NCI-H1436 (cell line): ENCODE measurements at regions not wholly inside any gene's neighbourhood (a gene's known extent, or its start where the extent isn't known, plus 50 kb on each side); places are given as distances from the start of the nearest gene placed in this dataset.
"Not testable (repeated sequence)": the region's sequence is repeated elsewhere in the genome, so short reads cannot be mapped to it uniquely, and the experiment has no call there.

Experiments used
- DNase-seq: peaks from one replicate; lab custom pipeline; 2025; lab: John Stamatoyannopoulos, UW

- DNase-seq = no peak
Observed at GRCh38 chr4:183816077-183816476, 89.0 kb upstream of the STOX2 start.

GRCh38 chr4:183816882-183817509 lies 88.1 kb upstream of the STOX2 start:
- no peak for DNase-seq

DNA sequence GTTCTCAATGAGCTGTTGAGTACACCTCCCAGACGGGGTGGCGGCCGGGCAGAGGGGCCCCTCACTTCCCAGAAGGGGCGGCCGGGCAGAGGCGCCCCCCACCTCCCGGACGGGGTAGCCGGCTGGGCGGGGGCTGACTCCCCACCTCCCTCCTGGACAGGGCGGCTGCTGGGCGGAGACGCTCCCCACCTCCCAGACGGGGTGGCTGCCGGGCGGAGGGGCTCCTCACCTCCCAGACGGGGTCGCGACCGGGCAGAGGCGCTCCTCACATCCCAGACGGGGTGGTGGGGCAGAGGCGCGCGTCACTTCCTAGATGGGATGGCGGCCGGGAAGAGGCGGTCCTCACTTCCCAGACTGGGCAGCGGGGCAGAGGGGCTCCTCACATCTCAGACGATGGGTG lies 86.5 kb upstream of the STOX2 start:
- DNase-seq = not testable (repeated sequence)

DNA sequence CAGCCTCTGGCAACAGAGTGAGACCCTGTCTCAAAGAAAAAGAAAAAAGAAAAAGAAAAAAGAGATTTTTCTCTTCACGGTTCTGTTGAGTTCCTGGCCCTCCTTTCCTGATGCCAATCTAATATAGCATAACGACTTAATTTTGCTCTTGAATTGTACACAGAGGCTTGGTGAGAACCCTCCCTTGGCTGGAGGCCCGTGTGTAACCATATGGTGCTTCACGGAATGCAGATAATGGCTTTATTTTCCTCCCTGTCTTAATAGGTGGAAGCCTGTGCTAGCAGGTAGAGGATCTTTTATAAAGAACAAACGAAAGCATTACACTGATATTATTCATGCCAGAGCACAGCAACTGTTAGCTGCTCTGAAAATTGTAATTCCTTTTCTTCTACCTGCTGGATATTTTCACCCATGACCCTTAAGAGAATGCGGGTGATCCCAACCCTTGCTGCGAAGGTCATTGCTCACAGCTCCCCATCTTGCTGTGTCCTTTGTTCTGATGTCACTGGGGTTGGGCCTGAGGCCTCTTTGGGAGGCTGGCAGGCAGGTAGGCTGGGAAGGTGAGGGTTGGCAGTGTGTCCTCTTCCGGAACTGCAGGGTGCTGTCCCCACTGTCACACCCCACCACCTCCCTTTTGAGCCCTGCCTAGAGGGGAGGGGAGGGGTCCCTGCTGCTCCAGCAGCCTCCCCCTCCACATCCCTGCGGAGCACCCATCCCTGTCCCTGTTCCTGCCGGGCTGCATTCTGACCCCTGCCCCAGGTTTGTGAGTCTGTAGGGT lies 83.8 kb upstream of the STOX2 start:
- no peak for DNase-seq

GRCh38 chr4:183823434-183823833 lies 81.7 kb upstream of the STOX2 start:
- DNase-seq = no peak

DNA sequence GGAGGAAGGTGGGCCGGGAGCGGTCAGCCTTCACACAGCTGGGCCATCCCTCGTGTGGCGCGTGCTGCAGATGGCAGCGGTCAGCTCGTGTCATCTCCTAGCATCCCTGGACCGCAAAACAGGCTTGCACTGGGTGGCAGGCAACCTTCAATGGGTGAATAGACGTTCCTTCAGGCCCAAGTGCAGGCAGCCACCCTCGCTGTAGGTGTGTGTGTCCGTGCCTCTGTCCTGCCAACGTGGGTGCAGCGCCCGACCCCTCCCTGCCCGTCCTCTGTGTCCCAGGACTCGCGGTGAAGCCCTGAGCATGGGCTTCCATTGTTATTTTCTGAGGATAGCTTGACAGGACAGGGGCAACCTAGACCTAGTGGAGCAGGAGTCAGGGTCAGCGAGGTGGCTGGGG lies 79.8 kb upstream of the STOX2 start:
- DNase-seq = no peak

- DNase-seq = no peak
Observed at GRCh38 chr4:183826461-183826860, 78.6 kb upstream of the STOX2 start.

DNA sequence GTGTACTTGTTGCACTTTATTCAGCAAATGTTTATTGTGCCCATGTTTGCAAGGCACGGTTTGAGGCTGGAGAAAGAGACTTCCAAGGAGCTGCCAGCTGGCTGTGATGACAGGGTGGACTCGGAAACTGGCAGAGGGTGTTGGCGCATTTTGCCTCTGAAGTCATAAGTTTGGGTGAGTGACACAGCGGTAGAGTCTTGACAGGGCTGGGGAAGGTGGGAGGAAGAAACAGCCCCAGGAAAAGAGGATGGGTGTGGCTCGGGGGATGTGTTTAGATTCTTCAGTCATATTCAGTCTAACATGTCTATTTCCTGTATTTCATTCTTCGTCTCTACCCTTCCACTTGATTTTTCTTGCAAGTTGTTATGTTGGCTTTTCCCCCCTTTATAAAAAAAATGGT lies 77.0 kb upstream of the STOX2 start:
- no peak for DNase-seq

DNA sequence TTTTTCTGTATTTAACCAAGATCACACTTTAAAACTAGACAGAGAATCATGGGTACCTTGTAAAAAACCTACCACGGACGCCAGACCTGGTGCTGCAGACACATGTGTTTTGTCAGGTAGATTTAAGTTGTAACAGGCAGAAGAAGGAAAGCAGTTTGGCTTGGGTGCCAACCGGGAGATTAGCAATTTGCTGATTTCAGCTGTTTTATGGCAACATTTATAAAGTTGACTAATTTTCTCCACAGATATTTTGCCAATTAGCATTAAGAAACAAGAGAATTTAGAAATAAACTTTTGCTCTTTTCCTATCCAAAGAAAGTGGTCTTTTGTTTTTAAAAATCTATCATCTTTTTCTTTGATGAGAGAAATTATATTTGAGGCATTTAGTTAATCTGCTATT lies 76.3 kb upstream of the STOX2 start:
- DNase-seq = no peak

DNA sequence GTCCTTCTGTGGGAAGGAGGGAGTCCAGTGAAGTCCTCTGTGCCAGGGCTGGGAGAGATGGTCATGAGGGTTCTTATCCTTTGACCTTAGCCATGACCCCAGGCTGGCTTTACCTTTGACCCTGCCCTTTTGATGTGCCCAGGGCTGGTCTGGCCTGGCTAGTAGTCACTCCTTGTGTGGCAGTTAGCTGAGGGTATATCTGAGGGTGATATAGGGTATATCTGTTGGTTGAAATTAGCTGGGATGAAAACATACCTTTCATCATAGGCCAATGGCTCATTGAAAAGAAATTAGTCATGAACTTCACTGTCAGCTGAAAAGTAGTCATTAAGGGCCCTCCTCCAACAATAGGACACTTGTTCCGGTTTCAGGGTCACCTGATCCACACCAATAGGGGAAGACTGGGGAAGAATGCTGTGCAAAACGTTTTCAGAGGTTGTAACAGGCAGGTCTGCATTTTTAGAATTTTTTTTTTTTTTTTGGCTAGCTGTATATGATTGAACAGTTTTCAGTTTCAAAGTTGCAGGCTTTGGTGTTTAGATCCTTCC lies 74.6 kb upstream of the STOX2 start:
- DNase-seq = no peak

GRCh38 chr4:183831026-183831446 lies 74.1 kb upstream of the STOX2 start:
- no peak for DNase-seq

GRCh38 chr4:183831683-183832082 lies 73.4 kb upstream of the STOX2 start:
- DNase-seq = no peak

DNA sequence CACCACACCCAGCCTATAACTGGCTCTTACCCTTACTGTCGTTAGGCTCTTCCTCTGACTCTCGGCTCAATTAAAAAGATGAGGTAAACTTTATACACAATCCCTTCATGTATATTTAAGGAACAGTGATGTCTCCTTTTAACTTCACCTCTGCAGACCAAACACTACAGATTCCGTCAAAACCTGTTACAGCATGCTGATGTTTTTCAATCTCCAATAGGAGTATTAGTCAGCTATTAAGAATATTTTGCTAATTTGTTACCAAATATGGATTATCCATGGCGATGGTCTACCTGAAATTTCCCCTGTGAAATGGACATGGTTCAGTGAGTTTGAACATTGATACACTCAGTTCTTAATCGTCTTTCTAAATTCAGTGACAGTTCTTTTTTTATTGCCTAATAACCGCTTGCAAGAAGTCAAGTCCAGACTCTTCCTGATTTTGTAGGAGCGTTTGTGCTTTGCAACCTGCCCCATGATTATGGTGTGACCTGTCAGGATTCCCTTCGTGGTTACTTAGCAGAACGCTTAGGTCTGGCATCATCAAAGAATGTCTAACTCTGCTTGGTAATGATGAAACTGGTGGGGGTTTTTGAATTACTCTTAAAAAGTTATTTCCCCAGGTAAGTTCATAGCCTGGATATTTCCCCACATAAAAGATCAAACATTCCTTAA lies 72.2 kb upstream of the STOX2 start:
- no peak for DNase-seq

DNA sequence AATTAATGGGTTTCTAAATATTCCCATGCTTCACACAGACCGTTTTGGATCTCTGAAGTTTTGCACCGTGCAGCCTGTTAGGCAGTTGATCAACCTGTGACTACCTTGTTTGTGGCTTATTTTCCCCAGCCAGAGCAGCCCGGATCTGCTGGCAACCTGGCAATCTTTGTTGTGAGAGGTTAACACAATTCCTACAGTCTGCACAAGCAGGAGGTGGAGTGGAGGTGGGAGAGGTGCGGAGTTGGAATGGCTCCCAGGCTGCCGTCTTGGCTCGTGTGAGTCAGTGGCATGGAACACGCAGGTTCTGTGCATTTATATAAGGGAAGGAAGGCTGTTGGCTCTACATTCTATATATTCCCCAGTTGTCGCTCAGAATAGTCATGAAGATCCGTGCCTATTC lies 70.9 kb upstream of the STOX2 start:
- DNase-seq = no peak

GRCh38 chr4:183837222-183837621 lies 67.9 kb upstream of the STOX2 start:
- DNase-seq = no peak

DNA sequence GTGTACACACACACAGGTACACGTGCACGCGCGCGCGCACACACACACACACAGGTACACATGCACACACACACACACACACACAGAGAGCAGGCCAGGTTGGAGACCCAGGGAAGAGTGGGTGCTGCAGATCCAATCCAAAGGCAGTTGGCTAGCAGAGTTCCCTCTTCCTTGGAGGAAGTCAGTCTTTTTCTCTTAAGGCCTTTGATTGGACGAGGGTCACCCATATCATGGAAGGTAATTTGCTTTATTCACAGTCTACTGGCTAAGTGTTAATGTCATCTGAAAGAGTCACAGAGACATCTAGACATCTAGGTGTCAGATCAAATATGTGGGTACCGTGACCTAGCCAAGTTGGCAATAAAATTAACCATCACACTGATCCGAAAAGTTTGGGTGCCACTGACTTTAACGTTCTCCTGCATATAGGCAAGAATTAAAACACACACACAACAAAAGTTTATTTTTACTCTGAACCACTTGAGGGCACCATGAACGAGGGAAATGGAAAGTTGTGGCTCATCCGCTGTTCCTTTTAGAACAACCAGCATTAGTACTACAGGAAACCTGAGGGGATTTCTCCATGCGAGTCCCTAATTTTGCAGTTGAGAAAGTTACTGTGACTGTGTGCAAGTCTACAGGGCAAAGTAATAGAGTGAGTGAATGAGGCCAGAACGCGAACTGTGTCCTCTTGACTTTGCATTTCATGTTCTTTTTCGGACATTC lies 66.0 kb upstream of the STOX2 start:
- no peak for DNase-seq

GRCh38 chr4:183840311-183840710 lies 64.8 kb upstream of the STOX2 start:
- peak; percentile 52 for DNase-seq

DNA sequence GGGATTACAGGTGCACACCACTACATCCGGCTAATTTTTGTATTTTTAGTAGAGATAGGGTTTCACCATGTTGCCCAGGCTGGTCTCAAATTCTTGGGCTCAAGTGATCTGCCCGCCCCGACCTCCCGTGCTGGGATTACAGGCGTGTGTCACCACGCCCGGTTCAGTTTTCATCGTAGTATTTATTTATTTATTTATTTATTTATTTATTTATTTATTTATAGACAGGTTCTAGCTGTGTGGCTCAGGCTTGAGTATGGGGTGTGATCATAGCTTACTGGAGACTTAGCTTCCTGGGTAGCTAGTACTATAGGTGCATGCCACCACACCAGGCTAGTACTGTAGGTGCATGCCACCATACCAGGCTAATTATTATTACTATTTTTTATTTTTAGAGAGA lies 64.1 kb upstream of the STOX2 start:
- no peak for DNase-seq

GRCh38 chr4:183842129-183842528 lies 63.0 kb upstream of the STOX2 start:
- DNase-seq = no peak

- DNase-seq = no peak
Observed at GRCh38 chr4:183843248-183843671, 61.8 kb upstream of the STOX2 start.

- no peak for DNase-seq
Observed at GRCh38 chr4:183846951-183847350, 58.2 kb upstream of the STOX2 start.

DNA sequence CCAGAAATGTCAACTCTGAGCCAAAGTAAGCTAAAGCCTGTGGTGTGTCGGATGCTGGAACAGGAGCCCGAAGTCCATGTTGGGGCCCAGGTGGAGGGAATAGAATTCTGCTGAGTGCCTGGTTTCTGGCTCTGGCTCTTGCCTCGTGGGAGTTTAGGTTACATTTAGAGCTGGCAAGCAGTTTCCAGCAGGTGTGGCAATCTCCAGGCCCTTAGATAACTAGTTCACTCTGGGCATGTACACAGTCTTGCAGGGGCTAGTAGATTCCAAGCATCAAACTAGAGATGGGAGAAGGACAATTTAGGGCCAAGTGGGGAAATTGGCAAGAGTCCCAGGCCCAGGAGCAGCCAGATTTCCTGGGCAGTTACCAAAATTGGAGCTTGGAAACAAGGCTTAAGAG lies 56.3 kb upstream of the STOX2 start:
- no peak for DNase-seq
